HepG2 (cell line): ENCODE measurements at regions not wholly inside any gene's neighbourhood (a gene's known extent, or its start where the extent isn't known, plus 50 kb on each side); places are given as distances from the start of the nearest gene placed in this dataset.

Experiments
- ATAC-seq: fragments of 200-7000 bp; cut with Tn5 transposase; 3 replicates; pipeline ENCODE4 v1.9.1; 2020; ENCODE audit warnings: mild to moderate bottlenecking, moderate library complexity
- BruUV-seq: library from RNA; stranded (reverse); fragments of 400-500 nt; replicated peaks from 2 replicates; lab custom pipeline; 2021; lab: Mats Ljungman, UMichigan
- CTCF ChIA-PET: fragments of 300-600 bp; formaldehyde crosslinking; extraction: SDS; loops from one replicate; lab custom pipeline; 2021; ENCODE audit warnings: low total read pairs, inconsistent platforms, low intra/inter-chr PET ratio; lab: Yijun Ruan, JAX
- POLR2A ChIA-PET: fragments of 350-600 bp; sonication (Branson Sonifier 250); formaldehyde crosslinking; loops from one replicate; lab custom pipeline; 2020; ENCODE audit warnings: antibody characterized with exemption, inconsistent platforms; lab: Yijun Ruan, JAX
- DNase-seq: peaks from one replicate; pipeline ENCODE4 v3.0.0-alpha.2; 2015; ENCODE audit warnings: low spot score
- FAIRE-seq: peaks from 3 replicates; lab custom pipeline; 2011; peaks lifted over from hg19 to GRCh38; lab: Jason Lieb, UNC
- H2AFZ ChIP-seq: one replicate; pipeline ENCODE4 v1.6.1; 2011; ENCODE audit warnings: low read length, inconsistent platforms
- H3K27ac ChIP-seq: fragments of 300-600 bp; 3 replicates; pipeline ENCODE4 v1.8.0; 2011; ENCODE audit warnings: mixed run types, mild to moderate bottlenecking, mixed read lengths, low read length, inconsistent platforms; ENCODE audit not compliant: insufficient read depth; ENCODE audit errors: extremely low read length
- H3K27me3 ChIP-seq, 2 experiments: fragments of 200-600 bp in 1 of 2; 2 replicates in 1 of 2; 3 replicates in 1 of 2; pipeline versions ENCODE4 v1.6.0 to v1.8.0; 2011; ENCODE audit warnings: low read length in 2 of 2, mild to moderate bottlenecking in 2 of 2, moderate library complexity in 2 of 2, inconsistent platforms in 1 of 2; ENCODE audit not compliant: insufficient read depth in 2 of 2, control insufficient read depth in 1 of 2
- H3K36me3 ChIP-seq, 2 experiments: fragments of 200-600 bp in 1 of 2; replicated peaks in 1 of 2; 2 replicates in 1 of 2; 3 replicates in 1 of 2; pipeline versions ENCODE4 v1.5.1 to v1.8.0; 2011; ENCODE audit warnings: low read length in 2 of 2, inconsistent platforms in 1 of 2; ENCODE audit not compliant: insufficient read depth in 2 of 2, control insufficient read depth in 1 of 2
- H3K4me1 ChIP-seq: 2 replicates; pipeline ENCODE4 v1.5.1; 2012; ENCODE audit warnings: low read length, inconsistent platforms; ENCODE audit not compliant: insufficient read depth
- H3K4me2 ChIP-seq: 2 replicates; pipeline ENCODE4 v1.6.0; 2011; ENCODE audit warnings: low read depth, low read length, inconsistent platforms
- H3K4me3 ChIP-seq, 3 experiments: fragments of 200-600 bp in 1 of 3; sonication (generic), shearing (Covaris generic) in 1 of 3; replicated peaks in 1 of 3; 2 replicates each; pipeline ENCODE4 v1.5.1; 2011 to 2016; ENCODE audit warnings: low read length in 3 of 3, inconsistent platforms in 2 of 3, low read depth in 2 of 3, mild to moderate bottlenecking in 2 of 3, control low read depth in 1 of 3, mixed read lengths in 1 of 3; ENCODE audit not compliant: insufficient read depth in 1 of 3
- H3K79me2 ChIP-seq: one replicate; pipeline ENCODE4 v1.6.1; 2011; ENCODE audit warnings: low read length, inconsistent platforms; ENCODE audit not compliant: insufficient read depth
- H3K9ac ChIP-seq: 2 replicates; pipeline ENCODE4 v1.6.0; 2011; ENCODE audit warnings: mild to moderate bottlenecking, low read depth, low read length, inconsistent platforms; ENCODE audit not compliant: insufficient read depth
- H3K9me3 ChIP-seq: 2 replicates; pipeline ENCODE4 v1.5.1; 2012; ENCODE audit warnings: mild to moderate bottlenecking, low read length
- H4K20me1 ChIP-seq: 2 replicates; pipeline ENCODE4 v1.6.0; 2011; ENCODE audit warnings: inconsistent platforms, mild to moderate bottlenecking, low read length, moderate library complexity; ENCODE audit not compliant: insufficient read depth
- ELF4 ChIP-seq: sonication (generic); formaldehyde crosslinking; IDR thresholded peaks from 2 replicates; pipeline ENCODE4 v1.5.0; 2020; ENCODE audit warnings: missing genetic modification reagents, mild to moderate bottlenecking, moderate library complexity, borderline replicate concordance
- NFYC ChIP-seq: IDR thresholded peaks from 2 replicates; pipeline ENCODE4 v1.6.1; 2016; ENCODE audit warnings: missing genetic modification reagents, missing compliant biosample characterization
- ZNF12 ChIP-seq: sonication (generic); formaldehyde crosslinking; IDR thresholded peaks from 2 replicates; pipeline ENCODE4 v1.5.0; 2020; ENCODE audit warnings: missing genetic modification reagents
- ZUFSP ChIP-seq: sonication (generic); formaldehyde crosslinking; IDR thresholded peaks from 2 replicates; pipeline ENCODE4 v1.9.0; 2021; ENCODE audit warnings: missing genetic modification reagents, mild to moderate bottlenecking, borderline replicate concordance
- WGBS: methylation state at CpG from one replicate; pipeline ENCODE4 v1.1.6; 2017; ENCODE audit warnings: low lambda C conversion rate; 5-methylcytosine and 5-hydroxymethylcytosine counted together
- in situ Hi-C: cut with HindIII; loops from 2 replicates; pipeline ENCODE4 v1.10.0; 2017; ENCODE audit warnings: low pct_unique_long_range_greater_than_20kb; ENCODE audit not compliant: extremely low pct_ligation_motif_present
- intact Hi-C: fragments of 100-400 bp; cut with micrococcal nuclease; formaldehyde crosslinking; loops from one replicate; pipeline ENCODE4 v1.10.0; 2022; ENCODE audit not compliant: unreplicated experiment

- no peak for TF ChIP-seq NFYC (CRISPR knock-in tag)
- TF ChIP-seq ZNF12 (CRISPR knock-in tag) = no peak
- TF ChIP-seq, all 625 proteins: peak for 0
- in situ Hi-C loops (no loop called here), intact Hi-C loops (no loop called here)
- Histone ChIP-seq H3K79me2 (no peaks in the 10 kb centered on the region), H4K20me1 (no peaks in the 10 kb centered on the region), H3K27ac (no peak overlapping the region), H3K4me1 (no peaks in the 10 kb centered on the region), H2AFZ (no peak overlapping the region), H3K36me3 (no peaks in the 10 kb centered on the region), H3K9me3 (no peaks in the 10 kb centered on the region), H3K4me2 (no peak overlapping the region), H3K4me3 (no peak overlapping the region), H3K9ac (no peak overlapping the region), H3K27me3 (no peaks in the 10 kb centered on the region)
- POLR2A ChIA-PET = no interaction called here
- ATAC-seq (no peak), FAIRE-seq (no peak), DNase-seq (no peak)
- WGBS = 35% methylated on average over 7 of the region's 7 CpGs
- no TSS peak for BruUV-seq
- CTCF ChIA-PET = no interaction called here
Observed at GRCh38 chr3:153666991-153667740, 454.0 kb upstream of the ARHGEF26 start.

- no peak overlapping the region for H3K4me3 ChIP-seq
- in situ Hi-C loops (no loop called here), intact Hi-C loops (no loop called here)
- ChIA-PET POLR2A (no interaction called here), CTCF (no interaction called here)
- no peaks in the 10 kb centered on the region for H3K9me3 ChIP-seq
- 32% methylated on average over 3 of the region's 3 CpGs for WGBS
- no peaks in the 10 kb centered on the region for H3K79me2 ChIP-seq
- H3K36me3 ChIP-seq = no peaks in the 10 kb centered on the region
- no peak overlapping the region for H3K9ac ChIP-seq
- H4K20me1 ChIP-seq = no peaks in the 10 kb centered on the region
- BruUV-seq = no TSS peak
- H3K4me1 ChIP-seq = no peaks in the 10 kb centered on the region
- H3K27me3 ChIP-seq = no peaks in the 10 kb centered on the region
- FAIRE-seq (no peak), ATAC-seq (no peak), DNase-seq (no peak)
- no peak overlapping the region for H2AFZ ChIP-seq
- TF ChIP-seq ELF4 (CRISPR knock-in tag) = no peak
- TF ChIP-seq ZUFSP = no peak
- H3K4me2 ChIP-seq = no peak overlapping the region
- no peak overlapping the region for H3K27ac ChIP-seq
Observed at GRCh38 chr3:153669527-153669926, 451.7 kb upstream of the ARHGEF26 start.
